ENCODE measurements at regions not wholly inside any gene's neighbourhood (a gene's known extent, or its start where the extent isn't known, plus 50 kb on each side); places are given as distances from the start of the nearest gene placed in this dataset.

- TF ChIP-seq POLR2AphosphoS5 (IDR thresholded peaks at IDR 0.05) = no peak
- TF ChIP-seq CTCF (IDR thresholded peaks at IDR 0.05; ENCODE audit: poor library complexity, severe bottlenecking) = no peak
- no peak for TF ChIP-seq EZH2 (IDR thresholded peaks at IDR 0.05; ENCODE audit: borderline replicate concordance, insufficient read depth, low read length, poor library complexity, severe bottlenecking)
- no peak for TF ChIP-seq EP300 (conservative IDR thresholded peaks at IDR 0.05; ENCODE audit: poor library complexity, severe bottlenecking)
- no peak for TF ChIP-seq SMC3 (conservative IDR thresholded peaks at IDR 0.05; ENCODE audit: poor library complexity)
- no peak for TF ChIP-seq RAD21 (conservative IDR thresholded peaks at IDR 0.05)
- no peak for TF ChIP-seq TAF1 (IDR thresholded peaks at IDR 0.05; ENCODE audit: low read depth)
Measured at GRCh38 chr5:144084971-144085370, 85.5 kb downstream of the YIPF5 start.

Measured in neural cell (in vitro differentiated cells).